ENCODE measurements at regions not wholly inside any gene's neighbourhood (a gene's known extent, or its start where the extent isn't known, plus 50 kb on each side); places are given as distances from the start of the nearest gene placed in this dataset.

DNA sequence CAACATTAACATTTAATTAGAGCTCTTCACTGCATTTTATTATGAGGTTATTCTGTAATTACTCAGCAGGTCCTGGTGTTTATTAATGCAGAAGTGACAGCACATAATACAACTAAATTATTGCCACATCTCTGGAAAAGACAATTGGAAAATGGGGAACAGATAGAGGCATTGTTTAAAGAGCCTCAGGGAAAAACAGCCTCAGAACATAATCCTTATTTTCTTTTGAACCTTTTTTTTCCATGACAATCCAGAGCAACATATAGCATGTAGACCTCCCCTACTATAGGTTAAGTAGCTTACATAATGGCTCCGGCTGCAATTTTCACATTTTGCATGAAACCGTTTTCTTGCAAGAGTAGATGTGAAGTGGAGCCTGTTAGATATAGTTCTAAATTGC is 87.2 kb downstream of the RMI1 start:
- TF ChIP-seq, protein P1, sequence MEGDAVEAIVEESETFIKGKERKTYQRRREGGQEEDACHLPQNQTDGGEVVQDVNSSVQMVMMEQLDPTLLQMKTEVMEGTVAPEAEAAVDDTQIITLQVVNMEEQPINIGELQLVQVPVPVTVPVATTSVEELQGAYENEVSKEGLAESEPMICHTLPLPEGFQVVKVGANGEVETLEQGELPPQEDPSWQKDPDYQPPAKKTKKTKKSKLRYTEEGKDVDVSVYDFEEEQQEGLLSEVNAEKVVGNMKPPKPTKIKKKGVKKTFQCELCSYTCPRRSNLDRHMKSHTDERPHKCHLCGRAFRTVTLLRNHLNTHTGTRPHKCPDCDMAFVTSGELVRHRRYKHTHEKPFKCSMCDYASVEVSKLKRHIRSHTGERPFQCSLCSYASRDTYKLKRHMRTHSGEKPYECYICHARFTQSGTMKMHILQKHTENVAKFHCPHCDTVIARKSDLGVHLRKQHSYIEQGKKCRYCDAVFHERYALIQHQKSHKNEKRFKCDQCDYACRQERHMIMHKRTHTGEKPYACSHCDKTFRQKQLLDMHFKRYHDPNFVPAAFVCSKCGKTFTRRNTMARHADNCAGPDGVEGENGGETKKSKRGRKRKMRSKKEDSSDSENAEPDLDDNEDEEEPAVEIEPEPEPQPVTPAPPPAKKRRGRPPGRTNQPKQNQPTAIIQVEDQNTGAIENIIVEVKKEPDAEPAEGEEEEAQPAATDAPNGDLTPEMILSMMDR (IDR thresholded peaks at IDR 0.05) = no peak
- no peak for TF ChIP-seq POLR2A (IDR thresholded peaks at IDR 0.05)
- H3K36me3 ChIP-seq = no peaks in the 10 kb centered on the region
- H3K9me3 ChIP-seq = no peaks in the 10 kb centered on the region
- no peak overlapping the region for H3K4me3 ChIP-seq
- no peaks in the 10 kb centered on the region for H3K27me3 ChIP-seq
- intact Hi-C loops (cut with DNase I; ENCODE audit: low total_unique reads) = no loop called here
- no peaks in the 10 kb centered on the region for H3K4me1 ChIP-seq
- H3K27ac ChIP-seq = no peak overlapping the region
- no peak for DNase-seq

DNA sequence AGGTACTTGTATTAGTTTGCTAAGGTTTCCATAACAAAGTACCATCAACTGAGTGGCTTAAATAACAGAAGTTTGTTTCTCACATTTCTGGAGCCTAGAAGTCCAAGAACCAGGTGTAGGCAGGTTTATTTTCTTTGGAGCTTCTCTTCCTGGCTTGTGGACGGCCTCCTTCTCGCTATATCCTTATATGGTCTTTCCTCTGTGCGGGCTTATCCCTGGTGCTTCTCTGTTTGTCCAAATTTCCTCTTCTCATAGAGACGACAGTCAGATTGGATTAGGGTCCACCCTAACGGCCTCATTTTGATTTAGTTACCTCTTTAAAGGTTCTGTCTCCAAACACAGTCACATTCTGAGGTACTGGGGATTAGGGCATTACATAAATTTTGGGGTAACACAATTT is 88.3 kb downstream of the RMI1 start:
- Histone ChIP-seq H3K27me3 (no peaks in the 10 kb centered on the region), H3K9me3 (no peaks in the 10 kb centered on the region), H3K4me3 (no peak overlapping the region), H3K4me1 (no peaks in the 10 kb centered on the region), H3K36me3 (no peaks in the 10 kb centered on the region), H3K27ac (no peak overlapping the region)
- intact Hi-C loops (cut with DNase I; ENCODE audit: low total_unique reads) = no loop called here
- no peak for DNase-seq
- TF ChIP-seq POLR2A (IDR thresholded peaks at IDR 0.05) = no peak
- TF ChIP-seq, protein P1 (IDR thresholded peaks at IDR 0.05) = no peak

DNA sequence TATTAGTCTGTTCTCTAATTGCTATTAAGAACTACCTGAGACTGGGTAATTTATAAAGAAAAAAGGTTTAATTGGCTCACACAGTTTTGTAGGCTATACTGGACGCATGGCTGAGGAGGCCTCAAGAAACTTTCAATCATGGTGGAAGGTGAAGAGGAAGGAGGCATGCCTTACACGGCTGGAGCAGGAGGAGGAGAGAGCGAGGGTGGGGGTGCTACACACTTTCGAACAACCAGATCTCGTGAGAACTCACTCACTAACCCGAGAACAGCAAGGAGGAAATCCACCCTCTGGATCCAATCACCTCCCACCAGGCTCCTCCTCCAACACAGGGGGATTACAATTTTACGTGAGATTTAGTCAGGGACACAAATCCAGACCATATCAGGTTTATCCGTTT is 90.0 kb downstream of the RMI1 start:
- DNase-seq = no peak
- TF ChIP-seq, protein P1 (IDR thresholded peaks at IDR 0.05) = no peak
- TF ChIP-seq POLR2A (IDR thresholded peaks at IDR 0.05) = no peak
- H3K27me3 ChIP-seq = no peaks in the 10 kb centered on the region
- H3K36me3 ChIP-seq = no peaks in the 10 kb centered on the region
- no peak overlapping the region for H3K4me3 ChIP-seq
- no peak overlapping the region for H3K27ac ChIP-seq
- H3K9me3 ChIP-seq = no peaks in the 10 kb centered on the region
- H3K4me1 ChIP-seq = no peaks in the 10 kb centered on the region
- intact Hi-C loops (cut with DNase I; ENCODE audit: low total_unique reads) = no loop called here

DNA sequence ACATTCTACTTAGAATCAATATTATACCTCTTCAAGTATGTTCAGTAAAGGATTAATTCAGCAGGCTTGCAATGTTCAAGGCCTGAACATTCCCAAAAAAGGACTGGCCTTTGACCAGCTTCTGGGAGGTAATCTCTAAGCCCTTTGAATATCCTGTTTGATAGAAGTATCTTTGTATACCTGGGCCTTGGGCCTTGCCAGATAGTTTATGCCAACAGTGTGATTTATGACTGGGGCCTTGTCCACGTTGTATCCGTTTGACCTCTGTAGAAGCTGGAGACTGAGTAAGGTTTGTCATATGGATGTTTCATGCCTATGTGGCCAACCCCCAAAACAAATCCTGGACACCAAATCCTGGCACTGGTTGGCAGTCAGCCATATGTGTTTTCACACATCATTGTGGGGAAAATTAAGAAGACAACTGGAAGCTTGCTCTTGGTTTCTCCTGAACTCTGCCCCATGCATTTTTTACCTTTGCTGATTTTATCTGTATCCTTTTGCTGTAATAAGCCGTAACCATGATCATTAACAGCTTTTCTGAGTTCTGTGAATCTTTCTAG is 92.1 kb downstream of the RMI1 start:
- H3K36me3 ChIP-seq = no peaks in the 10 kb centered on the region
- no peaks in the 10 kb centered on the region for H3K27me3 ChIP-seq
- no peak overlapping the region for H3K4me3 ChIP-seq
- no peak for TF ChIP-seq POLR2A (IDR thresholded peaks at IDR 0.05)
- TF ChIP-seq, protein P1 (IDR thresholded peaks at IDR 0.05) = no peak
- H3K27ac ChIP-seq = no peak overlapping the region
- H3K4me1 ChIP-seq = no peaks in the 10 kb centered on the region
- DNase-seq = no peak
- intact Hi-C loops (cut with DNase I; ENCODE audit: low total_unique reads) = no loop called here
- H3K9me3 ChIP-seq = no peaks in the 10 kb centered on the region

DNA sequence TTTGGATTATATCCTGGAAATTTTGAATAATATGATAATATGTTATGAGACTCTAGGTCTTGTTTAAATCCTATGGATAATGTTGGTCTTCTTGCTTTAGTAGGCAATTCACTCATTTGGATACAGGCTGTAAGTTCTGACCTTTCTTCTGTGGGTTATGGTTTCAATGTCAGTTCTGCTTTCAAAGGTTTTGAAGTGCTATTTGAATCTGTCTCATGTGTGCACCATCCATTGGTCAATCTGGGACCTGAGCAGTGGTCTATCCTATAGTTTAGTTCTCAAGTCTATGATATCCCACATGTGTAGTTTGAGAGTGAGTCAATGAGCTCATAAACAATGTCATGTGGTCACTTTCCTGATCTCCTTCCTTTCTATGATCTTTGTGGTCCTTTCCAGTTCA is 94.4 kb downstream of the RMI1 start:
- H3K27ac ChIP-seq = no peak overlapping the region
- no peaks in the 10 kb centered on the region for H3K9me3 ChIP-seq
- H3K36me3 ChIP-seq = no peaks in the 10 kb centered on the region
- DNase-seq = no peak
- intact Hi-C loops (cut with DNase I; ENCODE audit: low total_unique reads) = no loop called here
- no peaks in the 10 kb centered on the region for H3K4me1 ChIP-seq
- no peaks in the 10 kb centered on the region for H3K27me3 ChIP-seq
- TF ChIP-seq, protein P1 (IDR thresholded peaks at IDR 0.05) = no peak
- TF ChIP-seq POLR2A (IDR thresholded peaks at IDR 0.05) = no peak
- H3K4me3 ChIP-seq = no peak overlapping the region

All from uterus (tissue), 3 donors.